Stimulated activated CD8-positive, alpha-beta memory T cell treated with anti-CD3 and anti-CD28 coated beads, Interleukin-7, amount 100 ng/mL, for 1 hour (primary cell): ENCODE measurements at regions not wholly inside any gene's neighbourhood (a gene's known extent, or its start where the extent isn't known, plus 50 kb on each side); places are given as distances from the start of the nearest gene placed in this dataset.

Experiments used
- DNase-seq, 2 donors: peaks; one replicate each; pipeline ENCODE4 v3.0.0-alpha.2; 2020; ENCODE audit warnings: low read depth in 2 of 2

- DNase-seq: no peak
These were observed 173.1 kb downstream of the CDC5L start for GRCh38 chr6:44560458-44561059.

GRCh38 chr6:44561060-44561623, 173.6 kb downstream of the CDC5L start:
- DNase-seq: no peak

- DNase-seq: no peak
These were observed 174.5 kb downstream of the CDC5L start for GRCh38 chr6:44561832-44562665.

GRCh38 chr6:44563397-44563796, 175.9 kb downstream of the CDC5L start:
- no peak for DNase-seq

- DNase-seq: no peak
These were observed 177.5 kb downstream of the CDC5L start for GRCh38 chr6:44564906-44565524.

GRCh38 chr6:44567406-44567805, 179.9 kb downstream of the CDC5L start:
- DNase-seq: no peak

GRCh38 chr6:44569131-44569530, 181.6 kb downstream of the CDC5L start:
- DNase-seq: no peak

GRCh38 chr6:44569931-44570385, 182.5 kb downstream of the CDC5L start:
- DNase-seq: no peak

- no peak for DNase-seq
These were observed 184.0 kb downstream of the CDC5L start for GRCh38 chr6:44571510-44571909.

GRCh38 chr6:44572346-44572745, 184.8 kb downstream of the CDC5L start:
- DNase-seq: no peak

GRCh38 chr6:44575644-44576043, 188.1 kb downstream of the CDC5L start:
- DNase-seq: no peak

GRCh38 chr6:44576132-44576631, 188.7 kb downstream of the CDC5L start:
- no peak for DNase-seq

- no peak for DNase-seq
These were observed 193.4 kb downstream of the CDC5L start for GRCh38 chr6:44580901-44581300.

GRCh38 chr6:44582930-44583329, 195.4 kb downstream of the CDC5L start:
- DNase-seq: no peak

- DNase-seq: no peak
These were observed 203.0 kb downstream of the CDC5L start for GRCh38 chr6:44590471-44590870.

- peak in 1 of 2 donors; percentile 44 for DNase-seq
These were observed 206.0 kb downstream of the CDC5L start for GRCh38 chr6:44593539-44593944.

- DNase-seq: no peak
These were observed 207.0 kb downstream of the CDC5L start for GRCh38 chr6:44594481-44594880.

- DNase-seq: no peak
These were observed 211.2 kb downstream of the CDC5L start for GRCh38 chr6:44598679-44599078.

- DNase-seq: no peak
These were observed 212.2 kb downstream of the CDC5L start for GRCh38 chr6:44599672-44600071.

GRCh38 chr6:44603044-44603686, 215.7 kb downstream of the CDC5L start:
- no peak for DNase-seq

GRCh38 chr6:44606504-44606903, 219.0 kb downstream of the CDC5L start:
- no peak for DNase-seq

- DNase-seq: no peak
These were observed 219.5 kb downstream of the CDC5L start for GRCh38 chr6:44606976-44607375.
